ENCODE measurements at regions not wholly inside any gene's neighbourhood (a gene's known extent, or its start where the extent isn't known, plus 50 kb on each side); places are given as distances from the start of the nearest gene placed in this dataset.

DNA sequence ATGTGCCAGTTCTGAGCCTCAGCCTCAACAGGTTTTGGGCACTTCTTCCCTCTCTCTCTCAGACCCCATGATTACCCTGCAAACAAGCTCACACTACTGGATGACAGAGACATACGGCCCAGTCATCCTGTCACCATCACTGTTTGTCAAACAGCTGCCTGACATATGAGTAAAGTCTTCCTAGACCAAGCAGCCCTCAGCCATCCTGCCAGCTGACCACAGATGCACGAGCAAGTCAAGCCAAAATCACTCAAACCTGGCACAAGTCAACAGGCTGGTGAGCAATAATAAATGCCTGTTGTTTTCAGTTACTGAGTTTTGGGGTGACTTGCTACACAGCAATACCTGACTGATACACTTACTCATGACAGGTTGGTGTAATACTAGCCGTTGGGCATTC lies 75.5 kb upstream of the KLF7 start (continued):
- TF ChIP-seq ZNF12 (CRISPR knock-in tag; IDR thresholded peaks at IDR 0.05): no peak
- TF ChIP-seq, protein P1, sequence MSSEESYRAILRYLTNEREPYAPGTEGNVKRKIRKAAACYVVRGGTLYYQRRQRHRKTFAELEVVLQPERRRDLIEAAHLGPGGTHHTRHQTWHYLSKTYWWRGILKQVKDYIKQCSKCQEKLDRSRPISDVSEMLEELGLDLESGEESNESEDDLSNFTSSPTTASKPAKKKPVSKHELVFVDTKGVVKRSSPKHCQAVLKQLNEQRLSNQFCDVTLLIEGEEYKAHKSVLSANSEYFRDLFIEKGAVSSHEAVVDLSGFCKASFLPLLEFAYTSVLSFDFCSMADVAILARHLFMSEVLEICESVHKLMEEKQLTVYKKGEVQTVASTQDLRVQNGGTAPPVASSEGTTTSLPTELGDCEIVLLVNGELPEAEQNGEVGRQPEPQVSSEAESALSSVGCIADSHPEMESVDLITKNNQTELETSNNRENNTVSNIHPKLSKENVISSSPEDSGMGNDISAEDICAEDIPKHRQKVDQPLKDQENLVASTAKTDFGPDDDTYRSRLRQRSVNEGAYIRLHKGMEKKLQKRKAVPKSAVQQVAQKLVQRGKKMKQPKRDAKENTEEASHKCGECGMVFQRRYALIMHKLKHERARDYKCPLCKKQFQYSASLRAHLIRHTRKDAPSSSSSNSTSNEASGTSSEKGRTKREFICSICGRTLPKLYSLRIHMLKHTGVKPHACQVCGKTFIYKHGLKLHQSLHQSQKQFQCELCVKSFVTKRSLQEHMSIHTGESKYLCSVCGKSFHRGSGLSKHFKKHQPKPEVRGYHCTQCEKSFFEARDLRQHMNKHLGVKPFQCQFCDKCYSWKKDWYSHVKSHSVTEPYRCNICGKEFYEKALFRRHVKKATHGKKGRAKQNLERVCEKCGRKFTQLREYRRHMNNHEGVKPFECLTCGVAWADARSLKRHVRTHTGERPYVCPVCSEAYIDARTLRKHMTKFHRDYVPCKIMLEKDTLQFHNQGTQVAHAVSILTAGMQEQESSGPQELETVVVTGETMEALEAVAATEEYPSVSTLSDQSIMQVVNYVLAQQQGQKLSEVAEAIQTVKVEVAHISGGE (CRISPR knock-in tag; IDR thresholded peaks at IDR 0.05): no peak
- TF ChIP-seq MEIS2 (IDR thresholded peaks at IDR 0.05; ENCODE audit: partially characterized antibody): no peak
- no peak for TF ChIP-seq GABPB1 (CRISPR knock-in tag; IDR thresholded peaks at IDR 0.05)

DNA sequence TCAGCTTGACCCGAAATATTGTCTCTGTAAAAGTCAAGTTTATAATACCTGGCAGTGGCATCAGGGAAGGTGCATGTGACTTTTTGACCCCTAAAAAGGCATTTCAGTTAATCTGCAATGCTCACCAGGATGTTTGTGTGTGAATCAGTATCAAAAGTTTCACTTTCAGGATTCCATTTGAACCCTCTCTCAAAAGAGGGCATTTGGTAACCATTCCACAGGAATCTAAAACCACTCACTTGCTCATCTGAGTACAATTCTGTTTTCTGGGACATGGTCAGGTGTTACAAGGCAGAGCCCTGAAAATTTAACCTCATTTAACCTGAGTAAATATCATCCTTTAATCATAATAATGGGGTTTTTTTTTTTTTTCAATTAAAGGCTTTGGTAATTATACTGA lies 77.9 kb upstream of the KLF7 start:
- BruUV-seq (replicated peaks): no TSS peak
- POLR2A ChIA-PET: no interaction called here

More for the DNA sequence above, 77.9 kb upstream of the KLF7 start:
- Histone ChIP-seq H3K36me3 (ENCODE audit: control insufficient read depth, insufficient read depth, low read length) (no peaks in the 10 kb centered on the region), H4K20me1 (replicated peaks; ENCODE audit: control insufficient read depth, insufficient read depth, low read length) (no peaks in the 10 kb centered on the region), H3K4me3 (no peak overlapping the region), H3K4me1 (replicated peaks in 1 of 2; ENCODE audit: control insufficient read depth in 2 of 2, insufficient read depth in 2 of 2, low read length in 2 of 2) (peaks cover 0 to 6% of the 10 kb centered on the region in 2 experiments; a peak in 3 of 5 replicates), H3K9me1 (ENCODE audit: control insufficient read depth, insufficient read depth, low read length) (no peaks in the 10 kb centered on the region), H2AFZ (ENCODE audit: low read depth, low read length) (no peak overlapping the region), H3K27ac (ENCODE audit: extremely low read depth, low read depth, low read length) (no peak overlapping the region), H3K9me3 (replicated peaks; ENCODE audit: control insufficient read depth, insufficient read depth, low read depth, low read length) (no peaks in the 10 kb centered on the region), H3K4me2 (ENCODE audit: insufficient read depth, low read length) (no peak overlapping the region), H3K27me3 (ENCODE audit: control insufficient read depth in 2 of 2, insufficient read depth in 2 of 2, low read length in 2 of 2) (no peaks in the 10 kb centered on the region), H3K79me2 (ENCODE audit: control insufficient read depth, insufficient read depth, low read length) (no peaks in the 10 kb centered on the region), H3K9ac (ENCODE audit: insufficient read depth in 1 of 2, low read depth in 2 of 2, low read length in 2 of 2) (no peak overlapping the region)
- 50% methylated on average over 1 of the region's 1 CpG for WGBS (ENCODE audit: insufficient coverage, low coverage, missing lambda C conversion rate)
- CTCF ChIA-PET (ENCODE audit: low intra/inter-chr PET ratio): no interaction called here
- ATAC-seq (no peak), FAIRE-seq (no peak), DNase-seq (ENCODE audit: extremely low read depth in 1 of 4, low spot score in 3 of 4) (no peak)
- intact Hi-C loops (cut with micrococcal nuclease) (no loop called here), in situ Hi-C loops (cut with MboI) (no loop called here)
- TF ChIP-seq, protein P2, sequence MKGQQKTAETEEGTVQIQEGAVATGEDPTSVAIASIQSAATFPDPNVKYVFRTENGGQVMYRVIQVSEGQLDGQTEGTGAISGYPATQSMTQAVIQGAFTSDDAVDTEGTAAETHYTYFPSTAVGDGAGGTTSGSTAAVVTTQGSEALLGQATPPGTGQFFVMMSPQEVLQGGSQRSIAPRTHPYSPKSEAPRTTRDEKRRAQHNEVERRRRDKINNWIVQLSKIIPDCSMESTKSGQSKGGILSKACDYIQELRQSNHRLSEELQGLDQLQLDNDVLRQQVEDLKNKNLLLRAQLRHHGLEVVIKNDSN (CRISPR knock-in tag; IDR thresholded peaks at IDR 0.05): no peak
- TF ChIP-seq, protein P3, sequence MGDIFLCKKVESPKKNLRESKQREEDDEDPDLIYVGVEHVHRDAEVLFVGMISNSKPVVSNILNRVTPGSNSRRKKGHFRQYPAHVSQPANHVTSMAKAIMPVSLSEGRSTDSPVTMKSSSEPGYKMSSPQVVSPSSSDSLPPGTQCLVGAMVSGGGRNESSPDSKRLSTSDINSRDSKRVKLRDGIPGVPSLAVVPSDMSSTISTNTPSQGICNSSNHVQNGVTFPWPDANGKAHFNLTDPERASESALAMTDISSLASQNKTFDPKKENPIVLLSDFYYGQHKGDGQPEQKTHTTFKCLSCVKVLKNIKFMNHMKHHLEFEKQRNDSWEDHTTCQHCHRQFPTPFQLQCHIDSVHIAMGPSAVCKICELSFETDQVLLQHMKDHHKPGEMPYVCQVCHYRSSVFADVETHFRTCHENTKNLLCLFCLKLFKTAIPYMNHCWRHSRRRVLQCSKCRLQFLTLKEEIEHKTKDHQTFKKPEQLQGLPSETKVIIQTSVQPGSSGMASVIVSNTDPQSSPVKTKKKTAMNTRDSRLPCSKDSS (IDR thresholded peaks at IDR 0.05; ENCODE audit: low read depth, partially characterized antibody): no peak
- TF ChIP-seq ZBTB17 (CRISPR knock-in tag; IDR thresholded peaks at IDR 0.05): no peak
- no peak for TF ChIP-seq CXXC5 (CRISPR knock-in tag; IDR thresholded peaks at IDR 0.05)
- no peak for TF ChIP-seq LCOR (CRISPR knock-in tag; IDR thresholded peaks at IDR 0.05)

All from K562 (cell line).